ENCODE measurements at regions not wholly inside any gene's neighbourhood (a gene's known extent, or its start where the extent isn't known, plus 50 kb on each side); places are given as distances from the start of the nearest gene placed in this dataset.

DNA sequence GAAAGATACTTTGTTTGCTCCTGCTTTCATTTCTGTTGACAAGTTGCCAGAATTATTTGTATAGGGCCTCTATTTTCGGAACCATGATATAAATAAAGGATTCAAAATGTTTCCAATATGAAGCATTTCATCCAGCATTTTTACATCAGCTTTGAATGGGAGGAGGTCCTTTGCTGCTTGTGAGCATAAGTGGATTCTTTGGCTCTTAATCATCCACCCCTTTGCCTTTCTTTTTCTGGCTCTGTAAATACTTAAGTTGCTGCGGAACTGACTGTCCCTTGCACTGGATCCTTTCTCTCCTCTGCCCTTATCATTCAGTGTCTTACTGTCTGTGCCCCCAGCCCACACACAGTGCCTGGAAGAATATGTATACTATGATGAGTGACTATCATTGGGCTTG, 357.3 kb upstream of the RGS6 start:
- H3K9me3 Mint-ChIP-seq, result no peaks in the 10 kb centered on the region
- TF ChIP-seq CTCF (IDR thresholded peaks at IDR 0.05), result no peak
- H3K4me1 Mint-ChIP-seq (ENCODE audit: low read depth), result peaks cover 62% of the 10 kb centered on the region
- DNase-seq, result peak; percentile 74
- peaks cover 2% of the 10 kb centered on the region for H3K27me3 Mint-ChIP-seq (ENCODE audit: insufficient read depth)
- H3K4me3 Mint-ChIP-seq, result peak overlapping the region; percentile 70
- peak overlapping the region; percentile 75 for H3K27ac Mint-ChIP-seq
- H3K36me3 Mint-ChIP-seq (ENCODE audit: low read depth), result peaks cover 30% of the 10 kb centered on the region

DNA sequence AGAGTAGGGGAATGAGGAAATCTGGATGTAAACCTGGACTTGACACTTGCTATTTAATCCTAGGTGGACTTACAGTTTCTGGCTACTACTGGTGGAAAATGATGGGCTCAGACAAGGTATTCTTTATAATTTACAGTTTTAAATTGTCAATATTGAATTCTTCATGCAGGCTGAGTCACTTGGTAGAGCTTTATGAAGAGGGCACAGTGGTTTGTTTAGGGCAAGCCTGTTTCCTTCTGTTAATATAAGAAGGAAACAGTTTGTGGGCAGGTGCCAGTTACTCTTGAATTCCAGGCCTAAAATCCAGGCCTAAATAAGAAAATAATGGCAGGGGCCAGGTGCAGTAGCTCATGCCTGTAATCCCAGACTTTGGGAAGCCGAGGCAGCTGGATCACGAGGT, 355.8 kb upstream of the RGS6 start:
- Mint-ChIP-seq H3K36me3 (ENCODE audit: low read depth) (peaks cover 29% of the 10 kb centered on the region), H3K9me3 (no peaks in the 10 kb centered on the region), H3K27ac (no peak overlapping the region), H3K27me3 (ENCODE audit: insufficient read depth) (no peaks in the 10 kb centered on the region; the same call in 1 of the 2 replicates), H3K4me1 (ENCODE audit: low read depth) (peaks cover 77% of the 10 kb centered on the region), H3K4me3 (no peak overlapping the region)
- TF ChIP-seq CTCF (IDR thresholded peaks at IDR 0.05), result no peak
- DNase-seq, result no peak

- TF ChIP-seq CTCF (IDR thresholded peaks at IDR 0.05), result no peak
- Mint-ChIP-seq H3K27ac (no peak overlapping the region), H3K4me1 (ENCODE audit: low read depth) (peaks cover 83% of the 10 kb centered on the region)
Measured at GRCh38 chr14:71579331-71579730, 352.9 kb upstream of the RGS6 start.

DNA sequence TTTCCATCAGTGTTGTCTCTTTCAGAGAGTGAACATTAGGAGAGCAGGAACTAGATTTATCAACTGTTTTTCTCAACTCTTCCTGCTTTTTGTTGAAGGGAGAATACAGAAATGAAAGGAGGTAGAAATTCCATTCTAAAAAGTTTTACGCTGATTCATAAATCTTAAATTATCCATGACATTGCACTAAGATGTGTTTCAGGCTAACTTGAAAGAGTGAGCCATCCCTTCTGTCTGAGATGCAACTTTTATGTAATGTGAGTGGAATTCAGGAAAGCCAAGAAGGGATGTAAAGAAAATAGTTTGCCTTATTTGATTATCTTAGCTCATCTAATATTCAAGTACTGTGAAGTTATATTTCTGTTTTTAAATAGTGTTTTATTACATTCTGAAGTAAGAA, 349.5 kb upstream of the RGS6 start:
- Mint-ChIP-seq H3K4me3 (peak overlapping the region; percentile 70), H3K27ac (peak overlapping the region; percentile 88), H3K27me3 (ENCODE audit: insufficient read depth) (no peaks in the 10 kb centered on the region; the same call in 1 of the 2 replicates), H3K9me3 (no peaks in the 10 kb centered on the region), H3K36me3 (ENCODE audit: low read depth) (peaks cover 22% of the 10 kb centered on the region), H3K4me1 (ENCODE audit: low read depth) (peaks cover 93% of the 10 kb centered on the region)
- peak; percentile 75 for DNase-seq
- TF ChIP-seq CTCF (IDR thresholded peaks at IDR 0.05), result no peak

More at GRCh38 chr14:71579331-71579730, 352.9 kb upstream of the RGS6 start:
- Mint-ChIP-seq H3K36me3 (ENCODE audit: low read depth) (peaks cover 20% of the 10 kb centered on the region), H3K27me3 (ENCODE audit: insufficient read depth) (no peaks in the 10 kb centered on the region; the same call in 1 of the 2 replicates), H3K4me3 (no peak overlapping the region), H3K9me3 (no peaks in the 10 kb centered on the region)
- no peak for DNase-seq

GRCh38 chr14:71583194-71583593, 349.0 kb upstream of the RGS6 start:
- H3K9me3 Mint-ChIP-seq, result no peaks in the 10 kb centered on the region
- H3K27ac Mint-ChIP-seq, result peak overlapping the region; percentile 88
- DNase-seq, result peak; percentile 28
- no peak for TF ChIP-seq CTCF (IDR thresholded peaks at IDR 0.05)
- H3K27me3 Mint-ChIP-seq (ENCODE audit: insufficient read depth), result no peaks in the 10 kb centered on the region; the same call in 1 of the 2 replicates
- peak overlapping the region; percentile 70 for H3K4me3 Mint-ChIP-seq
- H3K36me3 Mint-ChIP-seq (ENCODE audit: low read depth), result peaks cover 26% of the 10 kb centered on the region
- peaks cover 97% of the 10 kb centered on the region for H3K4me1 Mint-ChIP-seq (ENCODE audit: low read depth)

DNA sequence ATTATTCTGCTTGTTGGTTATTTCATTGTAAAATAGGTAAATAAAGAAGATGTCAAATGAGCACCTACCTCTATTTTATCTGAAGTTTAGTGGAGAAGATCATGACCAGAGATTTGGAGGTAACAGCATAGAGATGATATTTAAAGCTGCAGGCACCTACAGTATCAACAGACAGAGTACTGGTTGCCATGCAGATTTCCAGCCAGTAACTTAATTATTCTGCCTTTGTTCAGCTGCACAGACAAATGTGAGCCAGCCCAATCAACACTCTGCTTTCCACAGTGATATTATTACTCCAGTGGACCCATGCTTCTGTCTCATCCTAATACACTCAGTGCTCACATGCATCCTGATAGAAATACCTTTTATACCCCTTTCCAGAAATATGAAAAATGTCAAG, 348.5 kb upstream of the RGS6 start:
- no peak for DNase-seq
- Mint-ChIP-seq H3K36me3 (ENCODE audit: low read depth) (peaks cover 26% of the 10 kb centered on the region), H3K4me3 (peak overlapping the region; percentile 70), H3K9me3 (no peaks in the 10 kb centered on the region), H3K27me3 (ENCODE audit: insufficient read depth) (no peaks in the 10 kb centered on the region; the same call in 1 of the 2 replicates), H3K27ac (peak overlapping the region; percentile 88), H3K4me1 (ENCODE audit: low read depth) (peaks cover 97% of the 10 kb centered on the region)
- TF ChIP-seq CTCF (IDR thresholded peaks at IDR 0.05), result no peak
